Tibial artery (tissue), 4 donors: ENCODE measurements at regions not wholly inside any gene's neighbourhood (a gene's known extent, or its start where the extent isn't known, plus 50 kb on each side); places are given as distances from the start of the nearest gene placed in this dataset.

ENCODE experiments used
- DNase-seq, 2 donors: peaks; one replicate each; pipeline ENCODE4 v3.0.0-alpha.2; 2019
- H3K27ac ChIP-seq, 2 donors: fragments of 200-600 bp; sonication (generic) in 1 of 2; 1 replicate in 1 of 2; 2 replicates in 1 of 2; pipeline ENCODE4 v1.5.1; 2018 to 2019; ENCODE audit warnings: mild to moderate bottlenecking in 1 of 2
- H3K27me3 ChIP-seq, 2 donors: fragments of 200-600 bp; sonication (generic) in 1 of 2; one replicate each; pipeline versions ENCODE4 v1.5.1 to v1.6.0; 2016 to 2019
- H3K36me3 ChIP-seq, 3 donors: fragments of 200-600 bp; sonication (generic) in 2 of 3; one replicate each; pipeline ENCODE4 v1.5.1; 2016 to 2019; ENCODE audit warnings: mild to moderate bottlenecking in 2 of 3
- H3K4me1 ChIP-seq, 4 donors: fragments of 200-600 bp; sonication (generic) in 2 of 4; 1 replicate in 3 of 4; 2 replicates in 1 of 4; pipeline ENCODE4 v1.5.1; 2016 to 2019
- H3K4me3 ChIP-seq, 2 donors: fragments of 200-600 bp; sonication (generic) in 1 of 2; 1 replicate in 1 of 2; 2 replicates in 1 of 2; pipeline ENCODE4 v1.5.1; 2018 to 2019; ENCODE audit warnings: mild to moderate bottlenecking in 2 of 2
- H3K9me3 ChIP-seq, 3 donors: fragments of 200-600 bp; sonication (generic) in 1 of 3; one replicate each; pipeline ENCODE4 v1.5.1; 2016 to 2019
- intact Hi-C: fragments of 100-400 bp; cut with DNase I; formaldehyde crosslinking; loops from one replicate; pipeline ENCODE4 v1.15.0; 2023; ENCODE audit warnings: low total_unique reads
- TF ChIP-seq, protein P1 (sequence below), 2 experiments: fragments of 200-600 bp in 1 of 2; fragments of 450-650 bp in 1 of 2; IDR thresholded peaks; one replicate each; pipeline ENCODE4 v1.5.1; 2017 to 2019; ENCODE audit warnings: antibody characterized with exemption in 2 of 2, mild to moderate bottlenecking in 1 of 2, moderate library complexity in 1 of 2

DNA sequence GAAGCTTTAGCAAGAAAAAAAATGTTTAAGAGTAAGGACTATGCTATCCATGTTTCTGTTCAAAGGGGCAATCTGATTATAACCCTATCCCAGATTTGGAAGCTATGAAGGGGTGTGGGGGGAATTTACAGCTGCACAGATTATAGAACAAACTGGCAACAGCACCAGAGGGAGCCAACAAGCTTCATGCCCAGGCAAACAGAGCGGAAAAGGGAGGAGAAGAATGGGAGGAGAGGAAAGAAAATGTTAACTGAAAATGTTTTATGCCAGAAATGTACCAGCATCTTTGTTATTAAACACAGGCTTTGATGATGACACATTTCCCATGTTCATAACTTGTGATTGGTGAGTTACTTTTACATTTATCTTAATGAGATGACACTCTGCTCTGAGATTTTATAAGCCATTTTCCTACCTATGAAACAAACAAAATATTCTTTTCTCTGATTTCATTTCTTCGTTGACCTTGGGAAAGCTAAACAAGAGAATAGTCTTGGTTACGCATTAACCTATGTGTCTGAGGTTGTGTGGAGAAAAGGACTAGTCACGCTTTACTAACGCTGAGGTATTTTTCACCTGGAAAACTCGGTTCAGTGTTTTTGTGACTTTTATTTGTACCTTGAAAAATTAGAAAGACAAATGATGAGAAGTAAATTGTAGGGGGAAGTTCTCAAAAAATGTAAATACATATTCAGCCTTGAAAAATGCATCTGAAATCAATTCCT is 235.8 kb upstream of the MIR17HG start:
- no peaks in the 10 kb centered on the region for H3K27me3 ChIP-seq
- no peak for DNase-seq
- no peaks in the 10 kb centered on the region for H3K36me3 ChIP-seq
- H3K9me3 ChIP-seq, result no peaks in the 10 kb centered on the region
- intact Hi-C loops, result no loop called here
- TF ChIP-seq, protein P1, sequence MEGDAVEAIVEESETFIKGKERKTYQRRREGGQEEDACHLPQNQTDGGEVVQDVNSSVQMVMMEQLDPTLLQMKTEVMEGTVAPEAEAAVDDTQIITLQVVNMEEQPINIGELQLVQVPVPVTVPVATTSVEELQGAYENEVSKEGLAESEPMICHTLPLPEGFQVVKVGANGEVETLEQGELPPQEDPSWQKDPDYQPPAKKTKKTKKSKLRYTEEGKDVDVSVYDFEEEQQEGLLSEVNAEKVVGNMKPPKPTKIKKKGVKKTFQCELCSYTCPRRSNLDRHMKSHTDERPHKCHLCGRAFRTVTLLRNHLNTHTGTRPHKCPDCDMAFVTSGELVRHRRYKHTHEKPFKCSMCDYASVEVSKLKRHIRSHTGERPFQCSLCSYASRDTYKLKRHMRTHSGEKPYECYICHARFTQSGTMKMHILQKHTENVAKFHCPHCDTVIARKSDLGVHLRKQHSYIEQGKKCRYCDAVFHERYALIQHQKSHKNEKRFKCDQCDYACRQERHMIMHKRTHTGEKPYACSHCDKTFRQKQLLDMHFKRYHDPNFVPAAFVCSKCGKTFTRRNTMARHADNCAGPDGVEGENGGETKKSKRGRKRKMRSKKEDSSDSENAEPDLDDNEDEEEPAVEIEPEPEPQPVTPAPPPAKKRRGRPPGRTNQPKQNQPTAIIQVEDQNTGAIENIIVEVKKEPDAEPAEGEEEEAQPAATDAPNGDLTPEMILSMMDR (IDR thresholded peaks at IDR 0.05), result no peak
- H3K4me3 ChIP-seq, result no peak overlapping the region
- no peak overlapping the region for H3K27ac ChIP-seq
- H3K4me1 ChIP-seq, result no peaks in the 10 kb centered on the region

DNA sequence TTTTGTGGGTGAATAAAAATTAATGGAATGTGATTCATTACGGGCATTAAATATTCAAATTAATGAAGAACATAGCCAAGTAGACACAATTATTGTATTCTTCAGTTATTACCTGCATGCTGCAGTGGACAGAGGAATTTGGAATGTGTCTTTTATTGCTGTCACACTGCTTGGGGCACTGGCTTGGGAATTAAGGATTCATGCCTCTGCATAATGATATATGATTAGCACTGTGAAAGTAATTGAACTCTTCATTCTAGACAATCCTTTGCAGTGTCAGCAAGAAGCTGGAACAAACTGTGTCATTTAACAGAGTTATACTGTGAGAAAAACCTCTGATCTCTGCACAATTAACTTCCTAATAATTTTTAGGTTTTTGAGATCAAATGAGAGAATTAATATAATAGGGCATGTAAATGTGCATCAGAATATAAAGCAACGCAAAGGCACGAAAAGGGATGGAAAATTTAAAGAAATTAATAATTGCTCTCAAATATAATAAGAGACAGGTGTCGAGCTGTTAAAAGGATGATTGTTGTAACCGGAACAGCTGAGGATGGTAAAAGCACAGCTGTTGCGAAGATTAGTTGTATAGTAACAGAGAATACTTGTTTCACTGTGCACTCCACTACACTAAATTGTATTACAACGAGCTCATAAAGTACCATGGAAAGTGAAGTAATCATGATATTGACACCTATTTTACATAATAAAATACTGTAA is 235.1 kb upstream of the MIR17HG start:
- DNase-seq, result no peak
- Histone ChIP-seq H3K4me3 (no peak overlapping the region), H3K27ac (no peak overlapping the region), H3K4me1 (no peaks in the 10 kb centered on the region), H3K27me3 (no peaks in the 10 kb centered on the region), H3K9me3 (no peaks in the 10 kb centered on the region), H3K36me3 (no peaks in the 10 kb centered on the region)
- TF ChIP-seq, protein P1 (IDR thresholded peaks at IDR 0.05), result no peak
- intact Hi-C loops, result no loop called here

DNA sequence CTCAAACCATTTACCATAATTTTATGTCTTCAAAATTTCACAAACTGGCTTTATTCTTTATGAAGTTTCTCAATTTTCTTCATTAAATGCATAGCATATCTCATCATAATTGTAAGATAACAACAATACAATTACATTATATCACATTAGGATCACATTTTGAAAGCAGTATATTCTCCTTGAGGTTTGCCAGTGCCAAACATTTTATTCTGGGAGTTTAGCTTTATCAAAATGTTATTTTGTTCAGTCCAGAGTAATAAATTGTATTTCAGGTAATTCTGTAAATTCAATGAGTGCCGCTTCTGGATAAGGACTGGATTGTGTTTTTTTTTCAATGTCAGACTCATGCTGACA is 234.6 kb upstream of the MIR17HG start:
- Histone ChIP-seq H3K27ac (no peak overlapping the region), H3K36me3 (no peaks in the 10 kb centered on the region), H3K27me3 (no peaks in the 10 kb centered on the region), H3K4me1 (no peaks in the 10 kb centered on the region), H3K4me3 (no peak overlapping the region), H3K9me3 (no peaks in the 10 kb centered on the region)
- DNase-seq, result no peak
- intact Hi-C loops, result no loop called here
- TF ChIP-seq, protein P1 (IDR thresholded peaks at IDR 0.05), result no peak

DNA sequence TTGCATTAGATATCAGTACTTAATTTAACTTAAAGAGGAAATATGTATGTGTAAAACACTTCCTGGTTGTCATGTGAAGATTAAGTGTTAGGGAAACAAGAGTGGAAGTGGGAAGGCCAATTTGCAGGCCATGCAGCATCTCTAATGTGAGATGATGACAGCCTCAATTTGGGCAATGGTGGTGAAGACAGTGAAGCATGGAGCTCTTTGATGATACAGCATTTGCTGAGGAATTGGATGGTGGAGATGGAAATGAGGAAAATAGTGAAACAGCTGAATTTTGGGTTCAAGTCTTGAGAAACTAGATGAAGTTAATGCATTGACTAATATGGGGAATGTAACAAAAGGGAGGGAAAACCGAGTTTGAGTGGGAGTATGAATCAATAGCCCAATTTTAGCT is 231.7 kb upstream of the MIR17HG start:
- no peak overlapping the region for H3K4me3 ChIP-seq
- H3K4me1 ChIP-seq, result no peaks in the 10 kb centered on the region
- no peak for DNase-seq
- no peak overlapping the region for H3K27ac ChIP-seq
- intact Hi-C loops, result no loop called here
- no peaks in the 10 kb centered on the region for H3K27me3 ChIP-seq
- H3K36me3 ChIP-seq, result no peaks in the 10 kb centered on the region
- no peaks in the 10 kb centered on the region for H3K9me3 ChIP-seq
- TF ChIP-seq, protein P1 (IDR thresholded peaks at IDR 0.05), result no peak

DNA sequence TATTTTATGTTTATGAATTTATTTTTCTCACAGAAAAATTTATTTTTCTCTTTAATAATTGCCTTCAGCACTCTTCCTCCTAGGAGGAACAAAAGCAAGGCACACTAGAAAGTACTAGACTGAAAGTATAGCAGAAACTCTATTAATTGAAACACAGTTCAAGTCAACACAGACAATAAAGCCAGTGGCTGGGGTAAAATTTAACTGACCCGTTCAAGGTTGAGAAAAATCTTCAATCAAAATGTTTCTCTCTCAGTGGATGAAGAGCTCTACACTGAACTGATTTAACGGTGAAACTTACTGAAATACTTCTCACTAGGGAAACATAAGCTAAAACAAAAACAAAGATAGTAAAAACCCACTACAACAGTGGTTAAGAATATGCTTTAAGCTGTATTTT is 230.1 kb upstream of the MIR17HG start:
- Histone ChIP-seq H3K27me3 (no peaks in the 10 kb centered on the region), H3K27ac (no peak overlapping the region), H3K4me1 (no peaks in the 10 kb centered on the region), H3K4me3 (no peak overlapping the region), H3K9me3 (no peaks in the 10 kb centered on the region), H3K36me3 (no peaks in the 10 kb centered on the region)
- intact Hi-C loops, result no loop called here
- DNase-seq, result no peak
- TF ChIP-seq, protein P1 (IDR thresholded peaks at IDR 0.05), result no peak
